ENCODE measurements at regions not wholly inside any gene's neighbourhood (a gene's known extent, or its start where the extent isn't known, plus 50 kb on each side); places are given as distances from the start of the nearest gene placed in this dataset.

GRCh38 chr4:148737061-148737770, 295.0 kb upstream of the NR3C2 start:
- ATAC-seq, result no peak

- ATAC-seq, result no peak
Observed at GRCh38 chr4:148735432-148736155, 293.4 kb upstream of the NR3C2 start.

GRCh38 chr4:148730766-148731165, 288.6 kb upstream of the NR3C2 start:
- no peak for ATAC-seq

GRCh38 chr4:148730082-148730640, 287.9 kb upstream of the NR3C2 start:
- no peak for ATAC-seq

- no peak for ATAC-seq
Observed at GRCh38 chr4:148717988-148718387, 275.8 kb upstream of the NR3C2 start.

GRCh38 chr4:148716431-148717052, 274.3 kb upstream of the NR3C2 start:
- no peak for ATAC-seq

GRCh38 chr4:148704291-148704690, 262.1 kb upstream of the NR3C2 start:
- no peak for ATAC-seq

- no peak for ATAC-seq
Observed at GRCh38 chr4:148694702-148695101, 252.5 kb upstream of the NR3C2 start.

GRCh38 chr4:148693913-148694649, 251.9 kb upstream of the NR3C2 start:
- no peak for ATAC-seq

GRCh38 chr4:148692242-148692641, 250.0 kb upstream of the NR3C2 start:
- no peak for ATAC-seq

- ATAC-seq, result no peak
Observed at GRCh38 chr4:148686449-148686848, 244.2 kb upstream of the NR3C2 start.

- no peak for ATAC-seq
Observed at GRCh38 chr4:148684638-148685037, 242.4 kb upstream of the NR3C2 start.

- ATAC-seq, result no peak
Observed at GRCh38 chr4:148680884-148681283, 238.7 kb upstream of the NR3C2 start.

- no peak for ATAC-seq
Observed at GRCh38 chr4:148676344-148676743, 234.1 kb upstream of the NR3C2 start.

- ATAC-seq, result no peak
Observed at GRCh38 chr4:148674876-148675275, 232.7 kb upstream of the NR3C2 start.

- ATAC-seq, result no peak
Observed at GRCh38 chr4:148664636-148665035, 222.4 kb upstream of the NR3C2 start.

GRCh38 chr4:148654131-148654530, 211.9 kb upstream of the NR3C2 start:
- no peak for ATAC-seq

GRCh38 chr4:148653681-148654080, 211.5 kb upstream of the NR3C2 start:
- no peak for ATAC-seq

GRCh38 chr4:148651991-148652390, 209.8 kb upstream of the NR3C2 start:
- ATAC-seq, result no peak

GRCh38 chr4:148649652-148650331, 207.6 kb upstream of the NR3C2 start:
- no peak for ATAC-seq

GRCh38 chr4:148643851-148644250, 201.6 kb upstream of the NR3C2 start:
- no peak for ATAC-seq

GRCh38 chr4:148642907-148643306, 200.7 kb upstream of the NR3C2 start:
- ATAC-seq, result no peak

Data from esophagus mucosa (tissue), 1 donor.